ENCODE measurements at regions not wholly inside any gene's neighbourhood (a gene's known extent, or its start where the extent isn't known, plus 50 kb on each side); places are given as distances from the start of the nearest gene placed in this dataset.

GRCh38 chr9:115786321-115786720 lies 367.3 kb upstream of the PAPPA start:
- Histone ChIP-seq H3K4me1 (ENCODE audit: insufficient read depth, low read length) (peaks cover 4% of the 10 kb centered on the region; the same call in 1 of the 2 replicates), H2AFZ (ENCODE audit: low read length) (no peak overlapping the region), H3K4ac (ENCODE audit: low read depth, low read length) (no peak overlapping the region), H3K79me2 (ENCODE audit: insufficient read depth, low read length) (no peaks in the 10 kb centered on the region), H3K23ac (ENCODE audit: insufficient read length, low read depth, low read length) (no peak overlapping the region), H2BK20ac (ENCODE audit: low read depth, low read length, poor library complexity, severe bottlenecking) (no peak overlapping the region), H3K9me3 (ENCODE audit: control insufficient read depth, low read depth, low read length) (no peaks in the 10 kb centered on the region), H3K18ac (ENCODE audit: insufficient read length, low read depth, low read length) (no peak overlapping the region), H4K20me1 (ENCODE audit: control insufficient read depth, insufficient read depth, insufficient read length) (no peaks in the 10 kb centered on the region), H2AK5ac (ENCODE audit: insufficient read length, low read length) (no peak overlapping the region), H2BK120ac (ENCODE audit: low read depth, low read length, poor library complexity, severe bottlenecking) (no peak overlapping the region), H3K27ac (ENCODE audit: insufficient read length, low read depth, low read length) (no peak overlapping the region), H3K79me1 (ENCODE audit: insufficient read depth, low read depth, low read length, poor library complexity, severe bottlenecking) (no peaks in the 10 kb centered on the region), H3K56ac (ENCODE audit: insufficient read length, low read depth, low read length) (no peak overlapping the region), H3K9ac (ENCODE audit: extremely low read depth, insufficient read length, low read length) (no peak overlapping the region), H4K8ac (replicated peaks; ENCODE audit: insufficient read length, low read depth, low read length) (no peak overlapping the region), H2BK5ac (ENCODE audit: insufficient read length, low read length) (no peak overlapping the region), H2BK12ac (ENCODE audit: insufficient read length, low read depth, low read length) (no peak overlapping the region), H4K5ac (ENCODE audit: insufficient read length, low read depth, low read length) (no peak overlapping the region), H3T11ph (ENCODE audit: low read length) (no peak overlapping the region), H3K27me3 (ENCODE audit: insufficient read depth, low read length) (no peaks in the 10 kb centered on the region), H2BK15ac (ENCODE audit: low read depth, low read length) (no peak overlapping the region), H3K23me2 (ENCODE audit: insufficient read length, low read depth, low read length, poor library complexity, severe bottlenecking) (no peaks in the 10 kb centered on the region), H3K14ac (ENCODE audit: insufficient read depth, low read length) (no peak overlapping the region), H3K4me2 (ENCODE audit: insufficient read depth, insufficient read length, low read length) (no peak overlapping the region), H4K91ac (ENCODE audit: insufficient read length, low read depth, low read length) (no peak overlapping the region)
- H3K4me1 Mint-ChIP-seq = peaks cover 0 to 9% of the 10 kb centered on the region in 2 experiments; a peak in 1 of 4 replicates
- peaks cover 0 to 13% (median 5%) of the 10 kb centered on the region in 3 experiments; a peak in 5 of 7 replicates for H3K36me3 Mint-ChIP-seq (ENCODE audit: insufficient read depth in 1 of 3, low read depth in 3 of 3)
- no peak for TF ChIP-seq CTCF (conservative IDR thresholded peaks at IDR 0.05)
- H3K4me3 Mint-ChIP-seq = no peak overlapping the region
- H3K27me3 Mint-ChIP-seq (ENCODE audit: low read depth) = no peaks in the 10 kb centered on the region
- no peak overlapping the region for H3K27ac Mint-ChIP-seq
- no CpG with 5 or more reads among the region's 2 CpGs for WGBS (ENCODE audit: extremely low coverage, insufficient read length, low lambda C conversion rate)
- peaks cover 5 to 8% of the 10 kb centered on the region in 2 experiments for H3K9me3 Mint-ChIP-seq
- no peak for DNase-seq
